GM23338 (cell line): ENCODE measurements at regions not wholly inside any gene's neighbourhood (a gene's known extent, or its start where the extent isn't known, plus 50 kb on each side); places are given as distances from the start of the nearest gene placed in this dataset.

Experiments used
- ATAC-seq: fragments of 200-7000 bp; cut with Tn5 transposase; 3 replicates; pipeline ENCODE4 v1.9.1; 2020
- DNase-seq: peaks from one replicate; pipeline ENCODE4 v3.0.0-alpha.2; 2015; ENCODE audit warnings: low spot score
- H2AFZ ChIP-seq: fragments of 200-600 bp; sonication (generic); 2 replicates; pipeline ENCODE4 v1.8.0; 2016; ENCODE audit warnings: antibody characterized with exemption, mild to moderate bottlenecking, moderate library complexity
- H3F3A ChIP-seq: fragments of 200-600 bp; sonication (generic); replicated peaks from 2 replicates; pipeline ENCODE4 v1.8.0; 2017; ENCODE audit warnings: antibody characterized with exemption, mixed run types, low read depth
- H3K27ac ChIP-seq: fragments of 200-600 bp; sonication (generic); 2 replicates; pipeline ENCODE4 v1.6.1; 2016; ENCODE audit warnings: low read depth
- H3K27me3 ChIP-seq: fragments of 200-600 bp; sonication (generic); 2 replicates; pipeline ENCODE4 v1.8.0; 2016; ENCODE audit warnings: mild to moderate bottlenecking, mixed run types, moderate library complexity; ENCODE audit not compliant: insufficient read depth
- H3K36me3 ChIP-seq: fragments of 200-600 bp; sonication (generic); 2 replicates; pipeline ENCODE4 v1.8.0; 2016; ENCODE audit warnings: mild to moderate bottlenecking; ENCODE audit not compliant: insufficient read depth
- H3K4me1 ChIP-seq: fragments of 200-600 bp; sonication (generic); 2 replicates; pipeline ENCODE4 v1.8.0; 2016; ENCODE audit warnings: mild to moderate bottlenecking, moderate library complexity; ENCODE audit not compliant: insufficient read depth
- H3K4me2 ChIP-seq: fragments of 200-600 bp; sonication (generic); 2 replicates; pipeline ENCODE4 v1.7.1; 2017; ENCODE audit warnings: mixed run types
- H3K4me3 ChIP-seq: fragments of 200-600 bp; sonication (generic); 2 replicates; pipeline ENCODE4 v1.6.1; 2016; ENCODE audit warnings: mixed run types
- H3K79me2 ChIP-seq: fragments of 200-600 bp; sonication (generic); replicated peaks from 2 replicates; pipeline ENCODE4 v1.8.0; 2017; ENCODE audit warnings: mild to moderate bottlenecking; ENCODE audit not compliant: insufficient read depth
- H3K9me2 ChIP-seq: fragments of 200-600 bp; sonication (generic); 2 replicates; pipeline ENCODE4 v1.8.0; 2017; ENCODE audit not compliant: insufficient read depth
- H4K20me1 ChIP-seq: fragments of 200-600 bp; sonication (generic); replicated peaks from 2 replicates; pipeline ENCODE4 v1.8.0; 2017; ENCODE audit warnings: mild to moderate bottlenecking; ENCODE audit not compliant: insufficient read depth
- H3K27ac Mint-ChIP-seq: 2 replicates; pipeline ENCODE4 v1.8.0; 2020; ENCODE audit warnings: inconsistent platforms, mild to moderate bottlenecking, moderate library complexity, mixed read lengths
- H3K27me3 Mint-ChIP-seq: 3 replicates; pipeline ENCODE4 v1.8.0; 2022; ENCODE audit warnings: low read depth, mild to moderate bottlenecking, moderate library complexity, mixed read lengths, inconsistent platforms; ENCODE audit not compliant: insufficient read depth, poor library complexity
- H3K36me3 Mint-ChIP-seq: 3 replicates; pipeline ENCODE4 v1.8.0; 2021; ENCODE audit warnings: low read depth, mild to moderate bottlenecking, inconsistent platforms, moderate library complexity, mixed read lengths
- H3K4me1 Mint-ChIP-seq: 3 replicates; pipeline ENCODE4 v1.8.0; 2020; ENCODE audit warnings: mild to moderate bottlenecking, inconsistent platforms, mixed read lengths
- H3K4me3 Mint-ChIP-seq: 3 replicates; pipeline ENCODE4 v1.8.0; 2021; ENCODE audit warnings: moderate library complexity, mild to moderate bottlenecking, inconsistent platforms, mixed read lengths
- H3K9me3 Mint-ChIP-seq: 3 replicates; pipeline ENCODE4 v1.8.0; 2020; ENCODE audit warnings: moderate library complexity, mild to moderate bottlenecking, inconsistent platforms, mixed read lengths
- CREB1 ChIP-seq: fragments of 250-450 bp; sonication (Bioruptor Pico); IDR thresholded peaks from 2 replicates; pipeline ENCODE4 v1.5.0; 2020; ENCODE audit warnings: low read depth, mild to moderate bottlenecking, moderate library complexity
- POLR2AphosphoS5 ChIP-seq: IDR thresholded peaks from 2 replicates; pipeline ENCODE4 v1.6.1; 2016; ENCODE audit warnings: antibody characterized with exemption, low read depth
- ZNF462 ChIP-seq: fragments of 250-450 bp; sonication (Bioruptor Pico); IDR thresholded peaks from 2 replicates; pipeline ENCODE4 v1.5.0; 2020; ENCODE audit warnings: mild to moderate bottlenecking, moderate library complexity
- TF ChIP-seq, protein P1 (sequence below), 2 experiments: fragments of 200-600 bp in 1 of 2; sonication (generic) in 1 of 2; conservative IDR thresholded peaks; 2 replicates each; pipeline versions ENCODE4 v1.5.1 to v1.6.1; 2016 to 2017; ENCODE audit warnings: antibody characterized with exemption in 2 of 2, low read depth in 2 of 2, mild to moderate bottlenecking in 2 of 2, moderate library complexity in 1 of 2
- TF ChIP-seq, protein P2 (sequence below): IDR thresholded peaks from 2 replicates; pipeline ENCODE4 v1.6.1; 2016; ENCODE audit warnings: antibody characterized with exemption

DNA sequence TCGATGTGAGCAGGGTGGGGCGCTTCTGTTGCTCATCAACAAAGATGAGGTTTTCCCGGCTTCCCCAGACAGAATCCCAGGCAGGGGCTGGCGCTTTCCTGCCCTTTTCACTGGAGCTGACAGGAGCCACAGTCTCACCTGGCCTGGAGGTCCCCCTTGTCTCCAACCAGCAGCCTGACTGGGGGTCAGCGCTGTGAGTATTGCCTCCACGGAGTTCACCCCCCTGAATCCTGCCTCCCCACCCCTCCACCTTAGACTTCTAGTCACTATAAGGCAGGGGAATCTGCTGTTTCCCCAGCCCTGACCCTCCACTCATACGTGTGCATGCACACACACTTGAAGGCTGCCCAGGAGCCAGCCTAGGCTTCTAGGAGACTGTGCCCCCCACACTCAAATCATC is 58.8 kb upstream of the LYVE1 start (continued):
- TF ChIP-seq ZNF462 (CRISPR knock-in tag), result no peak

- H3F3A ChIP-seq, result no peaks in the 10 kb centered on the region
- no peak overlapping the region for H3K27ac ChIP-seq
- Mint-ChIP-seq H3K9me3 (no peaks in the 10 kb centered on the region; the same call in 2 of the 3 replicates), H3K27ac (no peak overlapping the region), H3K27me3 (peaks cover 7% of the 10 kb centered on the region), H3K36me3 (no peaks in the 10 kb centered on the region; the same call in 2 of the 3 replicates), H3K4me3 (no peak overlapping the region), H3K4me1 (no peaks in the 10 kb centered on the region; the same call in 2 of the 3 replicates)
- H3K4me1 ChIP-seq, result no peaks in the 10 kb centered on the region
- H4K20me1 ChIP-seq, result no peaks in the 10 kb centered on the region
- no peaks in the 10 kb centered on the region for H3K36me3 ChIP-seq
- no peak overlapping the region for H2AFZ ChIP-seq
- no peak for TF ChIP-seq POLR2AphosphoS5
- H3K4me3 ChIP-seq, result no peak overlapping the region
- peaks cover 3% of the 10 kb centered on the region; the same call in 1 of the 2 replicates for H3K9me2 ChIP-seq
- DNase-seq (no peak), ATAC-seq (no peak)
- H3K27me3 ChIP-seq, result no peaks in the 10 kb centered on the region
- no peak overlapping the region for H3K4me2 ChIP-seq
- no peaks in the 10 kb centered on the region for H3K79me2 ChIP-seq
These were observed 57.5 kb upstream of the LYVE1 start for GRCh38 chr11:10625982-10626311.

DNA sequence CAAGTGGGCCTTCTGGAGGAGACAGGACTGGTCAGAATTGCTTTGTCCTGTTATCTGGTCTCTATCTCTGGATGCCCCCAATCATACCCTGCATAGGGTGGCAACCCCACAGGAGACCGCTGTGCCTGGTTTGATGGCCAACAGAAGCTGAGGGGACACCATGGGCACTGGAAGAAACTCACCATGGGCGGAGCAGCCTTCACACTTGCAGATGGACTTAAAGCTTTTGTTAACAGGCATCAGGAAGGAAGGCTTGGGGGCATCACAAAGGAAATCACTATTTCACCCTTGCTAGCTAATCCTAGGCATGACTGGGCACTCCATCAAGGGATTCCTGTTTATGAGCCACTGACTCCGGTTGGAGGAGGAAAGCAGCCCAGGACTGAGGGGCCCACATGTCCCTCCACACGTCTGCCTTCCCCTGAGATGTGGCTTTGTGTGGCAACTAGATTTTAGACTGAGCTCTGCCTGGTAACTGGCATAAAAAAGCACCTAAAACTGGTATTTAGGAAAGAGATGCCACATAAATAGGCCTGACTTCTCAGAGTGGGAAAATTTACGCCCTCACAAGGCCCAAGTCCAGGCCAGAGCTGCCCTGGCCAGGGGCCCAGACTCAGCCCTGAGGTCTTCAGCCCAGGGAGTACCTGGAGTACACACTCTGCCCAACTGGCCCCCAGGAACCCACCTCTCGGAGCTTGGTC is 57.0 kb upstream of the LYVE1 start:
- no peaks in the 10 kb centered on the region; the same call in 2 of the 3 replicates for H3K36me3 Mint-ChIP-seq
- Histone ChIP-seq H3K27me3 (no peaks in the 10 kb centered on the region), H3F3A (no peaks in the 10 kb centered on the region), H3K79me2 (no peaks in the 10 kb centered on the region), H4K20me1 (no peaks in the 10 kb centered on the region), H3K4me1 (no peaks in the 10 kb centered on the region), H3K9me2 (no peaks in the 10 kb centered on the region), H3K4me3 (no peak overlapping the region), H3K36me3 (no peaks in the 10 kb centered on the region), H3K27ac (no peak overlapping the region), H2AFZ (no peak overlapping the region), H3K4me2 (no peak overlapping the region)
- H3K4me1 Mint-ChIP-seq, result no peaks in the 10 kb centered on the region; the same call in 2 of the 3 replicates
- H3K4me3 Mint-ChIP-seq, result no peak overlapping the region
- no peak for DNase-seq
- no peaks in the 10 kb centered on the region; the same call in 2 of the 3 replicates for H3K9me3 Mint-ChIP-seq
- ATAC-seq, result no peak
- H3K27ac Mint-ChIP-seq, result no peak overlapping the region
- peaks cover 7% of the 10 kb centered on the region for H3K27me3 Mint-ChIP-seq
- no peak for TF ChIP-seq POLR2AphosphoS5
- TF ChIP-seq, protein P1, sequence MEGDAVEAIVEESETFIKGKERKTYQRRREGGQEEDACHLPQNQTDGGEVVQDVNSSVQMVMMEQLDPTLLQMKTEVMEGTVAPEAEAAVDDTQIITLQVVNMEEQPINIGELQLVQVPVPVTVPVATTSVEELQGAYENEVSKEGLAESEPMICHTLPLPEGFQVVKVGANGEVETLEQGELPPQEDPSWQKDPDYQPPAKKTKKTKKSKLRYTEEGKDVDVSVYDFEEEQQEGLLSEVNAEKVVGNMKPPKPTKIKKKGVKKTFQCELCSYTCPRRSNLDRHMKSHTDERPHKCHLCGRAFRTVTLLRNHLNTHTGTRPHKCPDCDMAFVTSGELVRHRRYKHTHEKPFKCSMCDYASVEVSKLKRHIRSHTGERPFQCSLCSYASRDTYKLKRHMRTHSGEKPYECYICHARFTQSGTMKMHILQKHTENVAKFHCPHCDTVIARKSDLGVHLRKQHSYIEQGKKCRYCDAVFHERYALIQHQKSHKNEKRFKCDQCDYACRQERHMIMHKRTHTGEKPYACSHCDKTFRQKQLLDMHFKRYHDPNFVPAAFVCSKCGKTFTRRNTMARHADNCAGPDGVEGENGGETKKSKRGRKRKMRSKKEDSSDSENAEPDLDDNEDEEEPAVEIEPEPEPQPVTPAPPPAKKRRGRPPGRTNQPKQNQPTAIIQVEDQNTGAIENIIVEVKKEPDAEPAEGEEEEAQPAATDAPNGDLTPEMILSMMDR (conservative IDR thresholded peaks at IDR 0.05; ENCODE audit: low read depth in 2 of 2), result no peak
- TF ChIP-seq, protein P2, sequence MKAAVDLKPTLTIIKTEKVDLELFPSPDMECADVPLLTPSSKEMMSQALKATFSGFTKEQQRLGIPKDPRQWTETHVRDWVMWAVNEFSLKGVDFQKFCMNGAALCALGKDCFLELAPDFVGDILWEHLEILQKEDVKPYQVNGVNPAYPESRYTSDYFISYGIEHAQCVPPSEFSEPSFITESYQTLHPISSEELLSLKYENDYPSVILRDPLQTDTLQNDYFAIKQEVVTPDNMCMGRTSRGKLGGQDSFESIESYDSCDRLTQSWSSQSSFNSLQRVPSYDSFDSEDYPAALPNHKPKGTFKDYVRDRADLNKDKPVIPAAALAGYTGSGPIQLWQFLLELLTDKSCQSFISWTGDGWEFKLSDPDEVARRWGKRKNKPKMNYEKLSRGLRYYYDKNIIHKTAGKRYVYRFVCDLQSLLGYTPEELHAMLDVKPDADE, result no peak
- no peak for TF ChIP-seq CREB1 (CRISPR knock-in tag)
